HG03103 (cell line): ENCODE measurements at regions not wholly inside any gene's neighbourhood (a gene's known extent, or its start where the extent isn't known, plus 50 kb on each side); places are given as distances from the start of the nearest gene placed in this dataset.

Experiments
- ATAC-seq: cut with Tn5 transposase; IDR thresholded peaks from one replicate; pipeline ENCODE4 v1.9.1; 2021; ENCODE audit warnings: low read depth; ENCODE audit not compliant: unreplicated experiment

DNA sequence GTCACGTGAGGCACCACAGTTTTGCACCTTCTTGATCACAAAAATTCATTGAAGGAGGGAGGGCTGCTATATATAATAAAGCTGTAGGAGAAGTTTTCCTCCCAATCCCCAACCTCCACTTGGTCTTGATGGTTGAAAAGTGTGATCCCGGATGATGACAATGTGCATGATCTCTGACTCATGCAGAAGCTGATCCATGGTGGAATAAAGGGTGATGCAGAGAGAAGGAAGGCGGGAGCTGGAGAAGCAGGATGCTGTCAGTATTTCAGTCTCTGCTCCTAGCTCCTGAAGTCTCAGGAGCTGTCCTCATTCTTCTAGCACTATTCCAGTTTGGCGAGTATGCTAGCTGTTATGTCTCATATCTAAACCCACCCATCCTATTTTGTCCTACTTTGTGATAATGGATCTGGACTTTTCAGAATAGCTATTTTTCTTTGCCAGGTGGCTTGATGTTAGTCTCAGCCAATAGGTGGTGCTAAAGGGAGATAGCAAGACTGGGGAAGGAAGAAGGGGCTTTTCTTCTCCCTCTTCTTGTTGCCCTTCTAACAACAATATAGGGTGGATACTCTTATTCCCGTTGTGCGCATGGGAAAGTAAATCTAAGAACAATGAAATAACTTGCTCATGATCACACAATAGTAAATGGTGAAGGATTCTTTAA, 65.6 kb upstream of the HTR2A start:
- no peak for ATAC-seq

DNA sequence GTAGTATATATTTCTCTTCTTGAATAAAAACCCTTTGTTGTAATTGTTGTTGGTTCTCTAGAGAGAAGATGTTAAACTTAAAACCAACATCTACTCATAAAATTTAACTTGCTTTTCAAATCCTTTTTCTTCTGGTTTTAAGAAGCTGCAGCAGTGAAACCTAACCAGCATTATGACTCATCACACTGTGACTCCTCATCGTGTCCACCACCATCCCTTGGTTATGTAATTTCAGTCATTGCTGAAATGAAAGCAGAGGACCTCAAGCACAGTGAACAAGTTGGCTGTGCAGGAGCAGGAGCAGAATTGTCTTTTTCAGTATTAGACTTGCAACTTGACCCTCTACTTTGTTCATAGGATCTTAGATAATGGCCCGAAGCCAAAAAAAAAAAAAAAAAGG, 64.9 kb upstream of the HTR2A start:
- peak; percentile 100 for ATAC-seq

DNA sequence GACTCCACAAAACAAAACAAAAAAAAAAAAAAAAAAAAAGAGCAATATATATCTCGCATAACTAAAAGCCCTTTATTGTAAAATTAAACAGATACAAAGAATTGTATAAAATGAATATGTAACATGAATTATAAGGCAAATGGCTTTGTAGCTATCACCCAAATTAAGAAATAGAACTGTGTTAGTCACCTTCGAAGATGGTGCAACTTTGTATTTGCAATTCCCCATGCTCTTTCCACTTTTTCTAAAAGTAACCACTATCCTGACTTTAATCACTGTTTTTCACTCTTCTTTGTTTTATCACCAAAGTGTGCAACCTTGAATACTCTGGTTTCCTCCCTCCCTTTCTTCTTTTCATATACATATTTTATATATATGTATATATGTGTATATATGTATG, 57.1 kb upstream of the HTR2A start:
- no peak for ATAC-seq

DNA sequence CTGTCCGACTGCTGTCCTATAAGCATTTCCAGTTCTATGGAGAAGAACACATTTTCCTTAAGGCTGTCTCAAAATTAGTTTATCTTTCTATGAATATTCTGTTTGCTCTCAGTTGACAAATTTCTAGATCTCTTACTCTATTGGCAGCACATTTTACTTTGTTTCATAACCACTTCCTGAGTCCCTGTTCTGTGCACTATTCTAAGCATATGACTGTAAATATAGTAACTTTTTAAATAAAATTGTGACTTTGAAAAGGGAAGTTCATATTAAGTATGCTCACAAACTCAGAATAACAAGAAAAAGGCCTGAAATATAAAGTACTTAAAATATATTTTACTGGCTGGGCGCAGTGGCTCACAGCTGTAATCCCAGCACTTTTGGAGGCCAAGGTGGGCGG, 56.5 kb upstream of the HTR2A start:
- peak; percentile 68 for ATAC-seq

DNA sequence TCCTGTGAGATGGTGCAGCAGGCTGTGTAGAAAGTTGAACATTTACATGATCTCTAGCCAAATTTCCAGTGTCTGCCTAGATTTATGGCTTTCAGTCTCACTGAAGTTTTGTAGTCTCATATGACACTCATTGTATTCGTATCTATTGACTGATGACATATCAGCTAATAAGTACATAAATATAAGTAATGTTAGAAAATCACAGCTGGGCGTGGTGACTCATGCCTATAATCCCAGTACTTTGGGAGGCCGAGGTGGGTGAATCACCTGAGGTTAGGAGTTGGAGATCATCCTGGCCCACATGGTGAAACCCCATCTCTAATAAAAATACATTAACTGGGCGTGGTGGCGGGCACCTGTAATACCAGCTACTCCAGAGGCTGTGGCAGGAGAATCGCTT, 54.7 kb upstream of the HTR2A start:
- no peak for ATAC-seq

DNA sequence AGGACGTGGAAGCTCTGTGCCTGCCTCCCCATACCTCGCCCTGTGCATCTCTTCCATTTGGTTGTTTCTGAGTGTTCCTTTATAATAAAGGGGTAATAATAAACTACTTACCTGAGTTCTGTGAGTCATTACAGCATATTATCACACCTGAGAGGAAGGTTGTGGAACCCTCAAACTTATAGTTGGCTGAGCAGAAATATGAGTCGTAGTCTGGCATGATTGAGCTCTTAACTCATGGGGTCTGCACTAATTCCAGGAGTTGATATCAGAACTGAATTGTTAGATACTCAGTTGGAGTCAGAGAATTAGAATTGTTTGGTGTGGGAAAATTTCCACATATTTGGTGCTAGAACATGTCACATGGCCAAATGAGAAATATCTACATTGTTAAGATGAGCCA, 52.4 kb upstream of the HTR2A start:
- no peak for ATAC-seq

DNA sequence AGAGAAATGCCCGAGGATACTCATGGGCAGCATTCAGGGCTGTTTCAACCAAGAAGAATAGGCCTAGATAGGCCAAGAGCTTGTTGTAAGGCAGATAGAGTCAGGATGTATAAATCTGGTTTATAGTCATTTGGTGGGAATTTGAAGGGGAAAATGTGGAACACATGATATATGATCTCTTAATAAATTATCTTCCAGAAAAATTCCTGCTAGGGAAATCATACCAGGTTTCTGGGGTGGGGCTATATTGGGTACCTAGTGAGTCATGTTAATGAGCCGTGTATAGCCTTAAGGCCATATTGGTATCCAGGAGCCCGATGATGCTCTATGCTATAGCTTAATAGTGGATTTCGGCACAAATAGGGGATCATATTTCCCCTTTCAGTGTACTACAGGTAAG, 51.5 kb upstream of the HTR2A start:
- ATAC-seq = no peak

DNA sequence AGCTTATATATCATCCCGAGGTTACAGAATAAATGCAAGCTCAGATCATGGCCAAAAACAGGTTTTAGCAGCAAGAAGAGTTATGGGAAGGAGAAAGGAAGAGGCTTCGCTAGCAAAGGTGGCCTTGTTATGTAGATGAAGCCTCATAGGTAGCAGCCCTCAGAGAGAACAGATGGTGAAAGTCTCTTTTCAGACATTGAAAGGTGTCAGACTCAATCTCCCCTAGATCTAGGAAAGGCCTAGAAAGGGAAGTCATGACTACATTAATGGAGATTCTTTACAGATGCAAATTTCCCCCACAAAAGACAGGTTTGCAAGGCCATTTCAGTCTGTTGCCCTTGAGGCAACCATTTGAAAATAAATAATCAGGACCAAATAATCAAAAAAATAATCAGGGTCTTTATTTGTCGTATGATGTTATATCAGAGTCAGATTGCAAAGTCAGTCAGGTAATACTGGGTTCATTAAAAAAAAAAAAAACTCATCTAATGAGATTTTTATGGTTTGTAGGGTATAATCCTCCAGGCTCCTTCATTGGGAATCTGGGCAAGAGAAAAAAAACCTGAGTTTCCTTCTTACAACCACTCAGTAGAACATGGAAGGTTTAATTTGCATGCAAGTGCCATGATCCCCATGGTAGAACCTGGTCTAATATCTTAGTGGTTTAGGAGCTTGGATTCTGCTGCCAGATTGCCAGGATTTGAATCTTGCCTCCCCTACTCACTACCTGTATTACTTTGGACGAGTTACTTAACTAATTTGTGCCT, 50.8 kb upstream of the HTR2A start:
- no peak for ATAC-seq
